Mesodermal cell (in vitro differentiated cells): ENCODE measurements at regions not wholly inside any gene's neighbourhood (a gene's known extent, or its start where the extent isn't known, plus 50 kb on each side); places are given as distances from the start of the nearest gene placed in this dataset.

ENCODE experiments used
- H3K27ac ChIP-seq: 2 replicates; pipeline ENCODE4 v1.7.0; 2013; ENCODE audit warnings: mild to moderate bottlenecking, low read depth, low read length, moderate library complexity; ENCODE audit not compliant: severe bottlenecking
- H3K36me3 ChIP-seq: 2 replicates; pipeline ENCODE4 v1.7.1; 2013; ENCODE audit warnings: mild to moderate bottlenecking, low read length, moderate library complexity; ENCODE audit not compliant: control insufficient read depth, insufficient read depth
- H3K4me1 ChIP-seq: one replicate; pipeline ENCODE4 v1.7.1; 2013; ENCODE audit warnings: mild to moderate bottlenecking, low read length; ENCODE audit not compliant: insufficient read depth, control insufficient read depth, poor library complexity, severe bottlenecking
- H3K4me3 ChIP-seq: 2 replicates; pipeline ENCODE4 v1.7.0; 2013; ENCODE audit warnings: low read length, control low read depth, mild to moderate bottlenecking; ENCODE audit not compliant: insufficient read depth, poor library complexity, severe bottlenecking; ENCODE audit errors: extremely low read depth
- H3K9me3 ChIP-seq: 2 replicates; pipeline ENCODE4 v1.7.1; 2013; ENCODE audit warnings: mild to moderate bottlenecking, low read length, moderate library complexity; ENCODE audit not compliant: control insufficient read depth
- WGBS, 2 experiments: methylation state at CpG; one replicate each; pipeline ENCODE4 v1.1.5; 2013; ENCODE audit warnings: missing lambda C conversion rate in 2 of 2; ENCODE audit not compliant: insufficient coverage in 2 of 2; 5-methylcytosine and 5-hydroxymethylcytosine counted together

DNA sequence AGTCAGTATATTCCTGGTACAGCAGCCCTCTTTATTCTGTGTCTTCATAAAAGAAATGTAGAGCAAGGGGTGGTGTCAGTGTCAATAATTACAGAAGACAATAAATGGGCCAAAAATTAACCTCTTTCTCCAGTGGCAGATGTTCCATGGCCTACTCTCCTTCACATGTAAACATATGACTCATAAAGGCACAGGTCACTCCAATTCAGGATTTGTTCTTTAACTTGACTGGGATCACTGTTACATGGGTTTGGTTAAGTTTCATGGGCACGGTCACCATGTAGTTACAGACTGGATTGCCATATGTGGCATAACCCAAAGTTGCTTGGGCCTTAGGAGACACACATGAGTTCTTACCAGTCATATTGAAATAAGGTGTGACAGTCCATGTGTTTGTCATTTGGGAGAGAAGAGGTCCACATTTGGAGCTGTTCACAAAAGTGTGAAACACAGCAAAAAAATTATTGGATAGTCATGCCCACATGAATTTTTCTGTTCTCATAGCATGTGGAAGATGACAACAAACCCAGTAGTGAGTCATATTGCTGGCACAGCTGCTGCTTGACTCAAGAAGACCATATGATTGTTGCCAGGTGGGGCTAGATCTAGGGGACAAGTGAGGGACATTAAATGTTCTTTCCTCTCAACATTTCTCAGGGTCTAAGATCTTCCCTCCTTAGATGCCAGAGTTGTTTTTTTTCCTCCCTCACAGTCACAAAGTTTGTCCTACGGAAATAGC, 68.1 kb upstream of the HTR2A start:
- H3K9me3 ChIP-seq: no peaks in the 10 kb centered on the region
- WGBS, 2 experiments: 0% methylated on average over 1 of the region's 2 CpGs; no CpG with 5 or more reads in 1 of the 2 experiments
- H3K36me3 ChIP-seq: no peaks in the 10 kb centered on the region
- no peak overlapping the region for H3K27ac ChIP-seq
- H3K4me3 ChIP-seq: no peak overlapping the region
- H3K4me1 ChIP-seq: no peaks in the 10 kb centered on the region

DNA sequence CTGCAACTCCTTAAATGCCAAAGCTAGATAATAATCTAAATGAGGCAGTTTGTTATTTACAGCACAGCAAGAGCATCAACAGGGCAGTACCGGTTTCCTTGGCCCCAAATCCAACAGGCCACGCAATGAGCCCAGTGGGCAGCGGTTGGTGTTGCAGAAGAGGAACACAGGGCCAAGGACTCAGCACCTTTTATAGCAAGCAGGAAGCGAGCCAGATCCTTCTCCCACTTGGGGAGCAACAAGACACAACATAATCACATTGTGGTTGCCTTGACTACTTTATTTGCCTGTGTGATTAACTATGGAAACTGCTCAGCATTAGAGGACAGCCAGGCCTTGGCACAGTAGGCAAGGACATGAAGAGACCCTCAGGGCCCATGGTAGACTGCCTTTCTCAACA, 67.1 kb upstream of the HTR2A start:
- 97 to 100% methylated on average over 3 of the region's 4 CpGs for WGBS, 2 experiments
- Histone ChIP-seq H3K36me3 (no peaks in the 10 kb centered on the region), H3K4me1 (no peaks in the 10 kb centered on the region), H3K4me3 (no peak overlapping the region), H3K9me3 (no peaks in the 10 kb centered on the region), H3K27ac (no peak overlapping the region)

DNA sequence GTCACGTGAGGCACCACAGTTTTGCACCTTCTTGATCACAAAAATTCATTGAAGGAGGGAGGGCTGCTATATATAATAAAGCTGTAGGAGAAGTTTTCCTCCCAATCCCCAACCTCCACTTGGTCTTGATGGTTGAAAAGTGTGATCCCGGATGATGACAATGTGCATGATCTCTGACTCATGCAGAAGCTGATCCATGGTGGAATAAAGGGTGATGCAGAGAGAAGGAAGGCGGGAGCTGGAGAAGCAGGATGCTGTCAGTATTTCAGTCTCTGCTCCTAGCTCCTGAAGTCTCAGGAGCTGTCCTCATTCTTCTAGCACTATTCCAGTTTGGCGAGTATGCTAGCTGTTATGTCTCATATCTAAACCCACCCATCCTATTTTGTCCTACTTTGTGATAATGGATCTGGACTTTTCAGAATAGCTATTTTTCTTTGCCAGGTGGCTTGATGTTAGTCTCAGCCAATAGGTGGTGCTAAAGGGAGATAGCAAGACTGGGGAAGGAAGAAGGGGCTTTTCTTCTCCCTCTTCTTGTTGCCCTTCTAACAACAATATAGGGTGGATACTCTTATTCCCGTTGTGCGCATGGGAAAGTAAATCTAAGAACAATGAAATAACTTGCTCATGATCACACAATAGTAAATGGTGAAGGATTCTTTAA, 65.6 kb upstream of the HTR2A start:
- H3K4me3 ChIP-seq: no peak overlapping the region
- no peaks in the 10 kb centered on the region for H3K36me3 ChIP-seq
- H3K4me1 ChIP-seq: no peaks in the 10 kb centered on the region
- no peak overlapping the region for H3K27ac ChIP-seq
- no peaks in the 10 kb centered on the region for H3K9me3 ChIP-seq
- 70% methylated on average over 2 of the region's 6 CpGs for WGBS, 2 experiments

DNA sequence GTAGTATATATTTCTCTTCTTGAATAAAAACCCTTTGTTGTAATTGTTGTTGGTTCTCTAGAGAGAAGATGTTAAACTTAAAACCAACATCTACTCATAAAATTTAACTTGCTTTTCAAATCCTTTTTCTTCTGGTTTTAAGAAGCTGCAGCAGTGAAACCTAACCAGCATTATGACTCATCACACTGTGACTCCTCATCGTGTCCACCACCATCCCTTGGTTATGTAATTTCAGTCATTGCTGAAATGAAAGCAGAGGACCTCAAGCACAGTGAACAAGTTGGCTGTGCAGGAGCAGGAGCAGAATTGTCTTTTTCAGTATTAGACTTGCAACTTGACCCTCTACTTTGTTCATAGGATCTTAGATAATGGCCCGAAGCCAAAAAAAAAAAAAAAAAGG, 64.9 kb upstream of the HTR2A start:
- no CpG with 5 or more reads among the region's 2 CpGs for WGBS, 2 experiments
- Histone ChIP-seq H3K36me3 (no peaks in the 10 kb centered on the region), H3K4me1 (no peaks in the 10 kb centered on the region), H3K4me3 (no peak overlapping the region), H3K9me3 (no peaks in the 10 kb centered on the region), H3K27ac (no peak overlapping the region)

DNA sequence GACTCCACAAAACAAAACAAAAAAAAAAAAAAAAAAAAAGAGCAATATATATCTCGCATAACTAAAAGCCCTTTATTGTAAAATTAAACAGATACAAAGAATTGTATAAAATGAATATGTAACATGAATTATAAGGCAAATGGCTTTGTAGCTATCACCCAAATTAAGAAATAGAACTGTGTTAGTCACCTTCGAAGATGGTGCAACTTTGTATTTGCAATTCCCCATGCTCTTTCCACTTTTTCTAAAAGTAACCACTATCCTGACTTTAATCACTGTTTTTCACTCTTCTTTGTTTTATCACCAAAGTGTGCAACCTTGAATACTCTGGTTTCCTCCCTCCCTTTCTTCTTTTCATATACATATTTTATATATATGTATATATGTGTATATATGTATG, 57.1 kb upstream of the HTR2A start:
- H3K27ac ChIP-seq: no peak overlapping the region
- H3K4me1 ChIP-seq: no peaks in the 10 kb centered on the region
- H3K4me3 ChIP-seq: no peak overlapping the region
- 100% methylated on average over 1 of the region's 2 CpGs; no CpG with 5 or more reads in 1 of the 2 experiments for WGBS, 2 experiments
- H3K9me3 ChIP-seq: no peaks in the 10 kb centered on the region
- H3K36me3 ChIP-seq: no peaks in the 10 kb centered on the region

DNA sequence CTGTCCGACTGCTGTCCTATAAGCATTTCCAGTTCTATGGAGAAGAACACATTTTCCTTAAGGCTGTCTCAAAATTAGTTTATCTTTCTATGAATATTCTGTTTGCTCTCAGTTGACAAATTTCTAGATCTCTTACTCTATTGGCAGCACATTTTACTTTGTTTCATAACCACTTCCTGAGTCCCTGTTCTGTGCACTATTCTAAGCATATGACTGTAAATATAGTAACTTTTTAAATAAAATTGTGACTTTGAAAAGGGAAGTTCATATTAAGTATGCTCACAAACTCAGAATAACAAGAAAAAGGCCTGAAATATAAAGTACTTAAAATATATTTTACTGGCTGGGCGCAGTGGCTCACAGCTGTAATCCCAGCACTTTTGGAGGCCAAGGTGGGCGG, 56.5 kb upstream of the HTR2A start:
- no peaks in the 10 kb centered on the region for H3K9me3 ChIP-seq
- no peaks in the 10 kb centered on the region for H3K36me3 ChIP-seq
- no peak overlapping the region for H3K4me3 ChIP-seq
- 80 to 100% methylated on average over 2 of the region's 3 CpGs for WGBS, 2 experiments
- H3K27ac ChIP-seq: no peak overlapping the region
- no peaks in the 10 kb centered on the region for H3K4me1 ChIP-seq

DNA sequence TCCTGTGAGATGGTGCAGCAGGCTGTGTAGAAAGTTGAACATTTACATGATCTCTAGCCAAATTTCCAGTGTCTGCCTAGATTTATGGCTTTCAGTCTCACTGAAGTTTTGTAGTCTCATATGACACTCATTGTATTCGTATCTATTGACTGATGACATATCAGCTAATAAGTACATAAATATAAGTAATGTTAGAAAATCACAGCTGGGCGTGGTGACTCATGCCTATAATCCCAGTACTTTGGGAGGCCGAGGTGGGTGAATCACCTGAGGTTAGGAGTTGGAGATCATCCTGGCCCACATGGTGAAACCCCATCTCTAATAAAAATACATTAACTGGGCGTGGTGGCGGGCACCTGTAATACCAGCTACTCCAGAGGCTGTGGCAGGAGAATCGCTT, 54.7 kb upstream of the HTR2A start:
- 80 to 87% methylated on average over 4 to 5 of the region's 6 CpGs for WGBS, 2 experiments
- Histone ChIP-seq H3K27ac (no peak overlapping the region), H3K36me3 (no peaks in the 10 kb centered on the region), H3K9me3 (no peaks in the 10 kb centered on the region), H3K4me3 (no peak overlapping the region), H3K4me1 (no peaks in the 10 kb centered on the region)

DNA sequence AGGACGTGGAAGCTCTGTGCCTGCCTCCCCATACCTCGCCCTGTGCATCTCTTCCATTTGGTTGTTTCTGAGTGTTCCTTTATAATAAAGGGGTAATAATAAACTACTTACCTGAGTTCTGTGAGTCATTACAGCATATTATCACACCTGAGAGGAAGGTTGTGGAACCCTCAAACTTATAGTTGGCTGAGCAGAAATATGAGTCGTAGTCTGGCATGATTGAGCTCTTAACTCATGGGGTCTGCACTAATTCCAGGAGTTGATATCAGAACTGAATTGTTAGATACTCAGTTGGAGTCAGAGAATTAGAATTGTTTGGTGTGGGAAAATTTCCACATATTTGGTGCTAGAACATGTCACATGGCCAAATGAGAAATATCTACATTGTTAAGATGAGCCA, 52.4 kb upstream of the HTR2A start:
- 91 to 100% methylated on average over 1 of the region's 3 CpGs for WGBS, 2 experiments

DNA sequence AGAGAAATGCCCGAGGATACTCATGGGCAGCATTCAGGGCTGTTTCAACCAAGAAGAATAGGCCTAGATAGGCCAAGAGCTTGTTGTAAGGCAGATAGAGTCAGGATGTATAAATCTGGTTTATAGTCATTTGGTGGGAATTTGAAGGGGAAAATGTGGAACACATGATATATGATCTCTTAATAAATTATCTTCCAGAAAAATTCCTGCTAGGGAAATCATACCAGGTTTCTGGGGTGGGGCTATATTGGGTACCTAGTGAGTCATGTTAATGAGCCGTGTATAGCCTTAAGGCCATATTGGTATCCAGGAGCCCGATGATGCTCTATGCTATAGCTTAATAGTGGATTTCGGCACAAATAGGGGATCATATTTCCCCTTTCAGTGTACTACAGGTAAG, 51.5 kb upstream of the HTR2A start:
- H3K4me1 ChIP-seq: no peaks in the 10 kb centered on the region
- no peaks in the 10 kb centered on the region for H3K9me3 ChIP-seq
- no peaks in the 10 kb centered on the region for H3K36me3 ChIP-seq
- WGBS, 2 experiments: 84% methylated on average over 3 of the region's 4 CpGs; no CpG with 5 or more reads in 1 of the 2 experiments
- H3K4me3 ChIP-seq: no peak overlapping the region
- H3K27ac ChIP-seq: no peak overlapping the region

More for the DNA sequence above, 52.4 kb upstream of the HTR2A start:
- H3K27ac ChIP-seq: no peak overlapping the region
- H3K9me3 ChIP-seq: no peaks in the 10 kb centered on the region
- H3K36me3 ChIP-seq: no peaks in the 10 kb centered on the region
- H3K4me1 ChIP-seq: no peaks in the 10 kb centered on the region
- no peak overlapping the region for H3K4me3 ChIP-seq

DNA sequence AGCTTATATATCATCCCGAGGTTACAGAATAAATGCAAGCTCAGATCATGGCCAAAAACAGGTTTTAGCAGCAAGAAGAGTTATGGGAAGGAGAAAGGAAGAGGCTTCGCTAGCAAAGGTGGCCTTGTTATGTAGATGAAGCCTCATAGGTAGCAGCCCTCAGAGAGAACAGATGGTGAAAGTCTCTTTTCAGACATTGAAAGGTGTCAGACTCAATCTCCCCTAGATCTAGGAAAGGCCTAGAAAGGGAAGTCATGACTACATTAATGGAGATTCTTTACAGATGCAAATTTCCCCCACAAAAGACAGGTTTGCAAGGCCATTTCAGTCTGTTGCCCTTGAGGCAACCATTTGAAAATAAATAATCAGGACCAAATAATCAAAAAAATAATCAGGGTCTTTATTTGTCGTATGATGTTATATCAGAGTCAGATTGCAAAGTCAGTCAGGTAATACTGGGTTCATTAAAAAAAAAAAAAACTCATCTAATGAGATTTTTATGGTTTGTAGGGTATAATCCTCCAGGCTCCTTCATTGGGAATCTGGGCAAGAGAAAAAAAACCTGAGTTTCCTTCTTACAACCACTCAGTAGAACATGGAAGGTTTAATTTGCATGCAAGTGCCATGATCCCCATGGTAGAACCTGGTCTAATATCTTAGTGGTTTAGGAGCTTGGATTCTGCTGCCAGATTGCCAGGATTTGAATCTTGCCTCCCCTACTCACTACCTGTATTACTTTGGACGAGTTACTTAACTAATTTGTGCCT, 50.8 kb upstream of the HTR2A start:
- 60 to 78% methylated on average over 2 of the region's 4 CpGs for WGBS, 2 experiments
- H3K36me3 ChIP-seq: no peaks in the 10 kb centered on the region

More for the DNA sequence above, 50.8 kb upstream of the HTR2A start:
- no peaks in the 10 kb centered on the region for H3K4me1 ChIP-seq
- H3K4me3 ChIP-seq: no peak overlapping the region
- H3K9me3 ChIP-seq: no peaks in the 10 kb centered on the region
- H3K27ac ChIP-seq: no peak overlapping the region
